ENCODE measurements at regions not wholly inside any gene's neighbourhood (a gene's known extent, or its start where the extent isn't known, plus 50 kb on each side); places are given as distances from the start of the nearest gene placed in this dataset.

DNA sequence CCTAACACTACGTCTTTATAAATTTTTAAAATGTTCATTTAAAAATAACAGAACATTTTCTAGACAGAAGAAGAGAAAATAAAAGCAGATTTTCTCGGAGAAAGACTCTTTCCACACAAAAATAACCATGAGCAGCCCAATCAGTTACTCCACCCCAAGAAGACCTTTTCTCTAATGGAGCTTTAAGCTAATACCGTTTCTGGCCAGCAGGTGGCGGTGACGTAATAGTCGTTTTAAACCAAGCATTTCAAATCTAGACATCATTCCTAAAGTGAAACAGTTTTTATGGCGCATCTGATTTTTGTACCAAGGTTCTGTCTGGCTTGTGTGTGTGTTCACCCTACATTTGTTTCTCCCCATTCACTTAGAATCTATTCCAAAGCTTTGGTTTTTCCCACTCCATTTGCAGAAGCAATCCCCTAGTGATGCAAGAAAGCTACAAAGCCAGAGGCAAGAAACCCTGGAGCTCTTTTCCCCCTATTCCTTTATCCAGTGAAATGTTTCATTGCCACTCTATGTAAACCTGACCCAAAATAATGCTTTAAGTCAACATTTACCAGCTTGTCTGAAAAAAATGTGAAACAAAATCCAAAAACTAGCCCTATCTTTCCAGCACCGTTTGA, 336.7 kb upstream of the IGF1R start:
- H4K20me1 ChIP-seq (ENCODE audit: control insufficient read depth, extremely low read depth, insufficient read depth, low read length): no peaks in the 10 kb centered on the region

DNA sequence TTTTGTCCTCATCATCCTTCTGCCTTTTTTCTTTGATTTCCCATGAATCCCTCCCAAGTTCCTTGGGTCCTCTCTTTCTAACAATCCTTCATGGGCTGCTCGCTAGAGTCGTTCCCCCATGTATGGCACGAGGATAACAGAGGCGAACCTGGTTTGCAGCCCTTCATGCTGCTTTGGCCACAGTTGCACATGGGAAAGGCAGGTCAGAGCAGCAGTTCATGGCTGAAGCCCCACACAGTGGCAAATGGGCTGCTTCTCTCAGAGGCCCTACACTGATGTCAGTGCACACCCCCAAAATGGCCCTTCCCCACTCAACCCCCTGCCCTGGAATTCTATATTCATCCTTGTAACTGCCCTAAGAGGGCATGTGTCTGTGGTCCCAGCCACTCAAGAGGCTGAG, 335.4 kb upstream of the IGF1R start:
- H3K36me3 ChIP-seq (ENCODE audit: control insufficient read depth, insufficient read depth, low read length): no peaks in the 10 kb centered on the region
- no peaks in the 10 kb centered on the region for H3K9me3 ChIP-seq (ENCODE audit: control insufficient read depth, insufficient read depth, low read depth, low read length)
- no peak overlapping the region for H3K4me2 ChIP-seq (ENCODE audit: extremely low read depth, insufficient read depth, low read length)
- no peak overlapping the region for H2AFZ ChIP-seq (ENCODE audit: low read length)
- H3K27ac ChIP-seq (ENCODE audit: insufficient read depth, low read length): no peak overlapping the region
- DNase-seq (ENCODE audit: low read depth in 2 of 2): no peak
- H3K79me2 ChIP-seq (ENCODE audit: control insufficient read depth, insufficient read depth, low read length): no peaks in the 10 kb centered on the region
- no peak overlapping the region for H3K4me3 ChIP-seq (replicated peaks in 1 of 4; ENCODE audit: control extremely low read depth in 1 of 4, insufficient read depth in 1 of 4, low read depth in 3 of 4, low read length in 4 of 4)
- no peaks in the 10 kb centered on the region for H4K20me1 ChIP-seq (ENCODE audit: control insufficient read depth, extremely low read depth, insufficient read depth, low read length)
- H3K4me1 ChIP-seq (ENCODE audit: control insufficient read depth, extremely low read depth, insufficient read depth, low read length): no peaks in the 10 kb centered on the region
- no peaks in the 10 kb centered on the region for H3K27me3 ChIP-seq (ENCODE audit: control insufficient read depth, insufficient read depth, low read length)
- TF ChIP-seq, protein P1, sequence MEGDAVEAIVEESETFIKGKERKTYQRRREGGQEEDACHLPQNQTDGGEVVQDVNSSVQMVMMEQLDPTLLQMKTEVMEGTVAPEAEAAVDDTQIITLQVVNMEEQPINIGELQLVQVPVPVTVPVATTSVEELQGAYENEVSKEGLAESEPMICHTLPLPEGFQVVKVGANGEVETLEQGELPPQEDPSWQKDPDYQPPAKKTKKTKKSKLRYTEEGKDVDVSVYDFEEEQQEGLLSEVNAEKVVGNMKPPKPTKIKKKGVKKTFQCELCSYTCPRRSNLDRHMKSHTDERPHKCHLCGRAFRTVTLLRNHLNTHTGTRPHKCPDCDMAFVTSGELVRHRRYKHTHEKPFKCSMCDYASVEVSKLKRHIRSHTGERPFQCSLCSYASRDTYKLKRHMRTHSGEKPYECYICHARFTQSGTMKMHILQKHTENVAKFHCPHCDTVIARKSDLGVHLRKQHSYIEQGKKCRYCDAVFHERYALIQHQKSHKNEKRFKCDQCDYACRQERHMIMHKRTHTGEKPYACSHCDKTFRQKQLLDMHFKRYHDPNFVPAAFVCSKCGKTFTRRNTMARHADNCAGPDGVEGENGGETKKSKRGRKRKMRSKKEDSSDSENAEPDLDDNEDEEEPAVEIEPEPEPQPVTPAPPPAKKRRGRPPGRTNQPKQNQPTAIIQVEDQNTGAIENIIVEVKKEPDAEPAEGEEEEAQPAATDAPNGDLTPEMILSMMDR (conservative IDR thresholded peaks at IDR 0.05 in 1 of 2, IDR thresholded peaks at IDR 0.05 in 1 of 2; ENCODE audit: low read depth in 1 of 2, low read length in 2 of 2): no peak
- no peak for TF ChIP-seq EZH2 (IDR thresholded peaks at IDR 0.05; ENCODE audit: low read length, missing control alignments)
- H3K9ac ChIP-seq (ENCODE audit: insufficient read depth, low read length): no peak overlapping the region

More for the DNA sequence above, 336.7 kb upstream of the IGF1R start:
- peak overlapping the region in 1 of 4 experiments; percentile 14 for H3K4me3 ChIP-seq (replicated peaks in 1 of 4; ENCODE audit: control extremely low read depth in 1 of 4, insufficient read depth in 1 of 4, low read depth in 3 of 4, low read length in 4 of 4)
- no peak for TF ChIP-seq EZH2 (IDR thresholded peaks at IDR 0.05; ENCODE audit: low read length, missing control alignments)
- TF ChIP-seq, protein P1 (conservative IDR thresholded peaks at IDR 0.05 in 1 of 2, IDR thresholded peaks at IDR 0.05 in 1 of 2; ENCODE audit: low read depth in 1 of 2, low read length in 2 of 2): peak; percentile 84 to 89
- H3K9me3 ChIP-seq (ENCODE audit: control insufficient read depth, insufficient read depth, low read depth, low read length): no peaks in the 10 kb centered on the region
- no peak overlapping the region for H3K27ac ChIP-seq (ENCODE audit: insufficient read depth, low read length)
- DNase-seq (ENCODE audit: low read depth in 2 of 2): peak; percentile 42 to 79
- H3K9ac ChIP-seq (ENCODE audit: insufficient read depth, low read length): no peak overlapping the region
- no peaks in the 10 kb centered on the region for H3K27me3 ChIP-seq (ENCODE audit: control insufficient read depth, insufficient read depth, low read length)
- no peaks in the 10 kb centered on the region for H3K79me2 ChIP-seq (ENCODE audit: control insufficient read depth, insufficient read depth, low read length)
- H3K4me2 ChIP-seq (ENCODE audit: extremely low read depth, insufficient read depth, low read length): no peak overlapping the region
- no peak overlapping the region for H2AFZ ChIP-seq (ENCODE audit: low read length)
- no peaks in the 10 kb centered on the region for H3K4me1 ChIP-seq (ENCODE audit: control insufficient read depth, extremely low read depth, insufficient read depth, low read length)
- no peaks in the 10 kb centered on the region for H3K36me3 ChIP-seq (ENCODE audit: control insufficient read depth, insufficient read depth, low read length)

DNA sequence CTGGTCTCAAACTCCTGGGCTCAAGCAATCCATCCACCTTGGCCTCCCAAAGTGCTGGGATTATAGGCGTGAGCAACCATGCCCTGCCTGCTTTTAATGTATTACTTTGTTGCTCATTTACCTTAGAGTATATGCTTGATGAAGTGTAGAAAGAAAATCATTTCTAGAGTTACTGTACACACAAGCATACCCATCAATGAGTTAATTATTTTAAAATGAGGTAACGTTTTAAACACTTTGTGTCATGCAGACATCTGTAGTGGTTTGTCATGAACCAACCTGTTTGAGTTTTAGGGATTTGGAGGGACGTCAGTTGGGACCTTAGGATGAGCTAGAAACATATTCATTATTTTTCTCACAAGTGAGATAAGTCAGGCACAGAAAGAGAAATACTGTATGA, 332.4 kb upstream of the IGF1R start:
- Histone ChIP-seq H3K4me3 (replicated peaks in 1 of 4; ENCODE audit: control extremely low read depth in 1 of 4, insufficient read depth in 1 of 4, low read depth in 3 of 4, low read length in 4 of 4) (no peak overlapping the region), H3K27me3 (ENCODE audit: control insufficient read depth, insufficient read depth, low read length) (no peaks in the 10 kb centered on the region), H3K79me2 (ENCODE audit: control insufficient read depth, insufficient read depth, low read length) (no peaks in the 10 kb centered on the region), H3K36me3 (ENCODE audit: control insufficient read depth, insufficient read depth, low read length) (no peaks in the 10 kb centered on the region), H2AFZ (ENCODE audit: low read length) (no peak overlapping the region), H3K27ac (ENCODE audit: insufficient read depth, low read length) (no peak overlapping the region), H4K20me1 (ENCODE audit: control insufficient read depth, extremely low read depth, insufficient read depth, low read length) (no peaks in the 10 kb centered on the region), H3K9ac (ENCODE audit: insufficient read depth, low read length) (no peak overlapping the region), H3K9me3 (ENCODE audit: control insufficient read depth, insufficient read depth, low read depth, low read length) (no peaks in the 10 kb centered on the region), H3K4me2 (ENCODE audit: extremely low read depth, insufficient read depth, low read length) (no peak overlapping the region), H3K4me1 (ENCODE audit: control insufficient read depth, extremely low read depth, insufficient read depth, low read length) (no peaks in the 10 kb centered on the region)
- TF ChIP-seq EZH2 (IDR thresholded peaks at IDR 0.05; ENCODE audit: low read length, missing control alignments): no peak
- TF ChIP-seq, protein P1 (conservative IDR thresholded peaks at IDR 0.05 in 1 of 2, IDR thresholded peaks at IDR 0.05 in 1 of 2; ENCODE audit: low read depth in 1 of 2, low read length in 2 of 2): no peak
- DNase-seq (ENCODE audit: low read depth in 2 of 2): no peak
